Stimulated activated naive CD4-positive, alpha-beta T cell (primary cell): ENCODE measurements at regions not wholly inside any gene's neighbourhood (a gene's known extent, or its start where the extent isn't known, plus 50 kb on each side); places are given as distances from the start of the nearest gene placed in this dataset.

Source experiments
- DNase-seq, 6 experiments: peaks; one replicate each; lab custom pipeline; 2025; lab: John Stamatoyannopoulos, UW

GRCh38 chr1:5424802-5425703 lies 567.2 kb downstream of the NPHP4 start:
- no peak for DNase-seq

GRCh38 chr1:5423109-5423508 lies 569.1 kb downstream of the NPHP4 start:
- DNase-seq, result peak in 4 of 6 experiments; percentile 3 to 22 (median 14)

GRCh38 chr1:5419501-5419900 lies 572.7 kb downstream of the NPHP4 start:
- DNase-seq, result no peak

GRCh38 chr1:5416518-5416917 lies 575.7 kb downstream of the NPHP4 start:
- no peak for DNase-seq

GRCh38 chr1:5415606-5416005 lies 576.6 kb downstream of the NPHP4 start:
- DNase-seq, result no peak

- DNase-seq, result no peak
These were observed 581.6 kb downstream of the NPHP4 start for GRCh38 chr1:5410652-5411051.

GRCh38 chr1:5408401-5408800 lies 583.8 kb downstream of the NPHP4 start:
- DNase-seq, result no peak

GRCh38 chr1:5405263-5405662 lies 587.0 kb downstream of the NPHP4 start:
- no peak for DNase-seq

GRCh38 chr1:5404412-5405203 lies 587.6 kb downstream of the NPHP4 start:
- DNase-seq, result no peak

- no peak for DNase-seq
These were observed 588.3 kb downstream of the NPHP4 start for GRCh38 chr1:5403935-5404334.

GRCh38 chr1:5402618-5403017 lies 589.6 kb downstream of the NPHP4 start:
- DNase-seq, result no peak

- DNase-seq, result no peak
These were observed 592.5 kb downstream of the NPHP4 start for GRCh38 chr1:5399771-5400170.

- DNase-seq, result no peak
These were observed 595.6 kb downstream of the NPHP4 start for GRCh38 chr1:5396593-5396992.

- no peak for DNase-seq
These were observed 598.1 kb downstream of the NPHP4 start for GRCh38 chr1:5394111-5394510.

- no peak for DNase-seq
These were observed 598.6 kb downstream of the NPHP4 start for GRCh38 chr1:5393603-5394002.

- DNase-seq, result no peak
These were observed 599.1 kb downstream of the NPHP4 start for GRCh38 chr1:5393146-5393545.

- no peak for DNase-seq
These were observed 600.5 kb downstream of the NPHP4 start for GRCh38 chr1:5391725-5392124.

- no peak for DNase-seq
These were observed 601.7 kb downstream of the NPHP4 start for GRCh38 chr1:5390504-5390903.

GRCh38 chr1:5389101-5389885 lies 602.9 kb downstream of the NPHP4 start:
- peak in 3 of 6 experiments; percentile 59 to 74 (median 73) for DNase-seq

- DNase-seq, result peak in 2 of 6 experiments; percentile 32 to 33
These were observed 603.6 kb downstream of the NPHP4 start for GRCh38 chr1:5388622-5389021.

GRCh38 chr1:5386371-5386770 lies 605.9 kb downstream of the NPHP4 start:
- no peak for DNase-seq

- no peak for DNase-seq
These were observed 606.3 kb downstream of the NPHP4 start for GRCh38 chr1:5385956-5386355.
